ENCODE measurements at regions not wholly inside any gene's neighbourhood (a gene's known extent, or its start where the extent isn't known, plus 50 kb on each side); places are given as distances from the start of the nearest gene placed in this dataset.

DNA sequence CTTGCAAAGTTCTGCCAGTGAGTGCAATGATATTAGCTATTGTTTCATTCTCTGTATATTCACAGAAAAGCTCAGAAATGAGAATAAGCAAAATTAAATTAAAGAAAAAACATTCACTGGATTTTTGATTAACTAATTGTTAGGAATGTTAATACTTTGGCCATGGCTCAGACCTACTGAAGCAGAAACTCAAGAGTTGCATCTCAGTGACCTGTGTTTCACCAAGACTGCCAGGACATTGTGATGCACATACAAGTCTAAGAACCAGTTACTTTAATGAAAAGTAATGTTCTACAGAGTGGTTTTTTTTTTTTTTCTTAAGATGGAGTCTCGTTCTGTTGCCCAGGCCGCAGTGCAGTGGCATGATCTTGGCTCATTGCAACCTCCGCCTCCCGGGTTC lies 464.9 kb upstream of the NMUR2 start:
- Histone ChIP-seq H3K4me1 (ENCODE audit: control insufficient read depth, insufficient read depth, low read length) (no peaks in the 10 kb centered on the region), H3K9me3 (ENCODE audit: control insufficient read depth, low read length) (no peaks in the 10 kb centered on the region), H3K27ac (ENCODE audit: low read length) (no peak overlapping the region), H3K27me3 (ENCODE audit: control insufficient read depth, insufficient read depth) (no peaks in the 10 kb centered on the region), H3K4me3 (ENCODE audit: low read length) (no peak overlapping the region)
- 87% methylated on average over 4 of the region's 4 CpGs for WGBS
- ATAC-seq (no peak), DNase-seq (no peak)
- intact Hi-C loops (cut with DNase I) = no loop called here

DNA sequence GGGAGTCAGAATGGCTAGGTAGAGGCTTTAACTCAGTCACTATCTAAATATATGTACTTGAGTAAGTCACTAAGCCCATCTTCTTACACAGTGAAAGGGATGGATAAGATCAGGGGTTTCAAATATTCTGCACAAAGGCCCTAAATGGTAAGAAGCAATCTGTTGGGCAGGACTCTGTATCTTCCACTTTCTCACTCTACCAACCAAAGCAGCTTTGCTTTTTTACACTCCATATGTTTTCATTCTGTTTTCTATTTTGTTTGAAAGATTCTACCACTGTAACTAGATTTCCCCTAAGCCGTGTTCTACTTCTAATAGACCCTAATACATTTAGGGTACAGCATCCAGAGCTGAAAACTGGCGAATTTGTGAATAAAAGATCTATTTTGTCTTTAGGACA lies 477.5 kb upstream of the NMUR2 start:
- Histone ChIP-seq H3K27ac (ENCODE audit: low read length) (no peak overlapping the region), H3K27me3 (ENCODE audit: control insufficient read depth, insufficient read depth) (no peaks in the 10 kb centered on the region), H3K4me1 (ENCODE audit: control insufficient read depth, insufficient read depth, low read length) (no peaks in the 10 kb centered on the region), H3K4me3 (ENCODE audit: low read length) (no peak overlapping the region), H3K9me3 (ENCODE audit: control insufficient read depth, low read length) (no peaks in the 10 kb centered on the region)
- intact Hi-C loops (cut with DNase I) = no loop called here
- 53% methylated on average over 2 of the region's 2 CpGs for WGBS
- DNase-seq (no peak), ATAC-seq (no peak)

DNA sequence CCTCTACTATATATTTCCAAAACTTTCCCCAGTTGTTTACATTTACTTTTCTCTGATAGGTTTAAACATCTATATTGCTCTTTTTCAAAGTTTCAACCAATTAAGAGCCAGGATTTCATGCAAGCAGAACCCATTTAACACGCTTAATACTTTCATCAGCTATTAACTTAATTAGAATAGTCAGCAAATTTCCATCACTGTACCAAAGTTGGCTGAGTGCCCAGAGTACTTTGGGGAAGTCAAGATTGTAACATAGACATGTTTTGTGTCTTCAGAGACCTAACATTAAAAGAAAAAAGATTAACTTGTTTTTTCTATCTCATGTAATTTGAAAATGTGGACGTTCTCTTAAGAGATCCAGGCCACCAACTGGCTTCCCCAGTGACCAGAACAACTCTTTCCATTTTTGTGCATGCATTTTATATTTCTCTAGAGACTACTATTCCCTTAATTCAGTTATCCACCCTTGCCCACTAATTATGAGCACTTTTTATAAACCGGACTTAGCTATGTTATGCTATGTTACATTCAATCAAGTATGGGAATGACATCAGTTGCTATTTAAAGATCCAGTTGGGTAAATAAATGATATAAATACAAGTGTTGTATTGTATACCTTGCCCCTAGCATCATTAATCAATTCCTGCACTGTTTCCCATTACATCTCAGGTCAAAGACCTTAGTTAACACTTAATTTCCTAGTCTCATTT lies 478.1 kb upstream of the NMUR2 start:
- WGBS = 36% methylated on average over 3 of the region's 3 CpGs
- intact Hi-C loops (cut with DNase I) = no loop called here
- no peak for DNase-seq
- ATAC-seq = no peak
- H3K27ac ChIP-seq (ENCODE audit: low read length) = no peak overlapping the region
- no peaks in the 10 kb centered on the region for H3K4me1 ChIP-seq (ENCODE audit: control insufficient read depth, insufficient read depth, low read length)
- no peak overlapping the region for H3K4me3 ChIP-seq (ENCODE audit: low read length)
- no peaks in the 10 kb centered on the region for H3K9me3 ChIP-seq (ENCODE audit: control insufficient read depth, low read length)
- H3K27me3 ChIP-seq (ENCODE audit: control insufficient read depth, insufficient read depth) = no peaks in the 10 kb centered on the region

DNA sequence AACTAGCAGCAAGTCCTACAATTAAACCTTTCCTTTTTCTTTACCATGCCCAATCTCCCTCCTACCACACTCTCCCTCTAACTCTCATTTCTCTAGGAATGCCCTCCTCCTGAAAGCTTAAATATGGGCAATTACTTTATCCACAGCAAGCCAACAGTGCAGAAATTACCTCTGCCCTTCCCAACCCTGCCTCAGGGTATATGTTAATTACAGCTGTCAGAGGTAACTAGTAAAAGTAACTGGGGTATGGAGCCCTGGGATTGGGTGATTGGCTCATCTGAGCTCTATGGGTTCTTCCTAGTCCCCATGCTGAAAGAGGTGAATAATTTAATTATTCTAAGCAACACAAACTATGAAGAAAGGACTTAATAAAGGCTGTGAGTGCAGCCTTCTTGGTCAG lies 478.9 kb upstream of the NMUR2 start:
- no peaks in the 10 kb centered on the region for H3K4me1 ChIP-seq (ENCODE audit: control insufficient read depth, insufficient read depth, low read length)
- intact Hi-C loops (cut with DNase I) = no loop called here
- H3K27ac ChIP-seq (ENCODE audit: low read length) = no peak overlapping the region
- H3K27me3 ChIP-seq (ENCODE audit: control insufficient read depth, insufficient read depth) = no peaks in the 10 kb centered on the region
- no peak for ATAC-seq
- H3K4me3 ChIP-seq (ENCODE audit: low read length) = no peak overlapping the region
- H3K9me3 ChIP-seq (ENCODE audit: control insufficient read depth, low read length) = no peaks in the 10 kb centered on the region
- no peak for DNase-seq

DNA sequence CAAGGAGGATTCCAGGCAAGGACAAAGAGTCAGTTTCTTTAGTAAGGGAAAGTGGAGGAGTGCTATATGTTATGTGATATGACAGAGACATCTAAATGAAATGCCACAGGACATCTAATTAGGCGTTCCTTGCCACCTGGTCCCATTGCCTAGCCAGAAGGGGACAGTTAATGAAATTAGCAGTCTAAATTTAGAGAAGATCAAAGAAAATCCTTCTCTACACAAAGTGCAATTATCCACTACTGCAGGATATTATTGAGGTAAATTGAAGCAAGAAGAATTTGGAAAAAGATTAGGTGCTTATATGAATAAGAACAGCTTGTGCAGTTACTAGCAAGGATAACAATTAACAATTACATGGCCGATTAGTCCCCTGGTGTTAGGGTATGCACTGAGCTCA lies 495.3 kb upstream of the NMUR2 start:
- Histone ChIP-seq H3K4me3 (ENCODE audit: low read length) (no peak overlapping the region), H3K27ac (ENCODE audit: low read length) (no peak overlapping the region), H3K27me3 (ENCODE audit: control insufficient read depth, insufficient read depth) (no peaks in the 10 kb centered on the region), H3K9me3 (ENCODE audit: control insufficient read depth, low read length) (no peaks in the 10 kb centered on the region), H3K4me1 (ENCODE audit: control insufficient read depth, insufficient read depth, low read length) (no peaks in the 10 kb centered on the region)
- WGBS = 64% methylated on average over 2 of the region's 2 CpGs
- ATAC-seq (no peak), DNase-seq (no peak)
- intact Hi-C loops (cut with DNase I) = no loop called here

DNA sequence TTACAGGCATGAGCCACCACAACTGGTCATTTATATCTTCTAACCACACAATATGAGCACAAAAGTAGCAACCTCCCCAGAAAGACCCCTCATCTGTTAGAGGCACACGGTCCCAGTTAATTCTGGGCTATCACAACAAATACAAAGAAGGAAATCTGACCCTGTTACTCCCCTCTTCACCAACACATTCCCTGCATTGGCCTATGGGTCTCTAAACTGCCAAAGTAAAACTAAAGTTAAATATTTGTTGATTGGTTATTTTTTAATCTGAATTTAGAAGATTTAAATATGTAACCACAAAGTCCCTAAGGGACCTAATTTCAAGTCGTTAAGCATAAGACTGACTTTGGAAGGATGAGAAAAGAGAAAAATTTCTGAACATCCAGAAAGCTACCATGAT lies 496.7 kb upstream of the NMUR2 start:
- Histone ChIP-seq H3K4me3 (ENCODE audit: low read length) (no peak overlapping the region), H3K27ac (ENCODE audit: low read length) (no peak overlapping the region), H3K27me3 (ENCODE audit: control insufficient read depth, insufficient read depth) (no peaks in the 10 kb centered on the region), H3K9me3 (ENCODE audit: control insufficient read depth, low read length) (no peaks in the 10 kb centered on the region), H3K4me1 (ENCODE audit: control insufficient read depth, insufficient read depth, low read length) (no peaks in the 10 kb centered on the region)
- DNase-seq = no peak
- 65% methylated on average over 2 of the region's 2 CpGs for WGBS
- intact Hi-C loops (cut with DNase I) = no loop called here
- ATAC-seq = no peak

DNA sequence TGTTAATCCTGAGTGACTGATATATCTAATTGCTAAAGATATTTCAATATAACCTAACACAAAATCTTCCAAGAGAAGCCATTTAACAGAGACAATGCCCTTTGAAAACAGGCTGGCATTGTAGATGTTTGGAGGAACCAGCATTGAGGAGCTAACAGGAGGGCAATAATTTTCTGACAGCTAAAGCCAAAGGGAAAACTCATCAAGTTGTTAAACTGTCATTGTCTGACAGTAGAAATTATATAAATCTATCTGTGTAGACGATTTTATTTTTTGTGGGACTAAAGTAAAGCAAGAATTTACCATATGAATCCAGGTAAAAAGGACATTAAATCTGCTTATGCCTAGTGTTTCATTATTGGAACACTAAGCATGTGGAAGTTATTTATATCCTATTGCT lies 500.2 kb upstream of the NMUR2 start:
- Histone ChIP-seq H3K4me1 (ENCODE audit: control insufficient read depth, insufficient read depth, low read length) (no peaks in the 10 kb centered on the region), H3K27ac (ENCODE audit: low read length) (no peak overlapping the region), H3K27me3 (ENCODE audit: control insufficient read depth, insufficient read depth) (no peaks in the 10 kb centered on the region), H3K9me3 (ENCODE audit: control insufficient read depth, low read length) (no peaks in the 10 kb centered on the region), H3K4me3 (ENCODE audit: low read length) (no peak overlapping the region)
- no peak for DNase-seq
- 48% methylated on average over 1 of the region's 1 CpG for WGBS
- no peak for ATAC-seq
- intact Hi-C loops (cut with DNase I) = no loop called here

DNA sequence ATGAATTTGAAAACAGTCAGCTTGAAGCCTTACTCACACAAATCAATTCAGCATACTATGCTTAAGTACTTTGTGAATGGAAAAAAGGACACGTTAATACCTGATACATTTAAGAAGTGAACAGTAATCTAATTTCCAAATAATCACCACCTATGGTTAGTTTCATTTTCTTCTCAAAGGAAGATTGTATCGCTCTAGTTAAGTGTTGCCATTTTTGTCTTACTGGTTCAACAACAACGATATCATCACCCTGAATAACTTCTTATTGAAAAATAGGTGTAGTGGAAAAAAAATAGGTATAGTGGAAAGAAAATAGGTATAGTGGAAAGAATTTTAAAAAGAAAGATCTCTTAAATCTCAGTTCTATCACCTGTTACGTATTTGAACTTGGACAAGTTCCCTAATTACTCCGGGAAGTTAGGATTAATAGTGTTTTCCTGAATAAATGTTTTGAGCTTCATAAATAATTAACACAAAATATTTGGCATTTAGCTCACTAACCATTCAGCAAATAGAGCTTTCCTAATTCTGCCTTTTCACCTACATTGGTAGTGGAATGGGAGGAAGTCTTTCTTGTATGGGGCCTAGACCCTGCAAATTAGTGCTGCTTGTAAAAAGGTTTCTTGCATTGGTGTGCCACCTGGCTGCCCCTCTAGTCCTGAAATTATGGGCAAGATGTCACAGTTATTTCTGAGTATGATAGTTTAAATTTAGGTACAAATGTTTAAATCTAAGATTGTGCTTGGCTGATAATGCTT lies 502.6 kb upstream of the NMUR2 start:
- no peaks in the 10 kb centered on the region for H3K27me3 ChIP-seq (ENCODE audit: control insufficient read depth, insufficient read depth)
- H3K9me3 ChIP-seq (ENCODE audit: control insufficient read depth, low read length) = no peaks in the 10 kb centered on the region
- H3K4me1 ChIP-seq (ENCODE audit: control insufficient read depth, insufficient read depth, low read length) = no peaks in the 10 kb centered on the region
- no peak overlapping the region for H3K27ac ChIP-seq (ENCODE audit: low read length)
- ATAC-seq = no peak
- no peak overlapping the region for H3K4me3 ChIP-seq (ENCODE audit: low read length)
- WGBS = 78% methylated on average over 5 of the region's 5 CpGs
- no peak for DNase-seq
- intact Hi-C loops (cut with DNase I) = no loop called here

DNA sequence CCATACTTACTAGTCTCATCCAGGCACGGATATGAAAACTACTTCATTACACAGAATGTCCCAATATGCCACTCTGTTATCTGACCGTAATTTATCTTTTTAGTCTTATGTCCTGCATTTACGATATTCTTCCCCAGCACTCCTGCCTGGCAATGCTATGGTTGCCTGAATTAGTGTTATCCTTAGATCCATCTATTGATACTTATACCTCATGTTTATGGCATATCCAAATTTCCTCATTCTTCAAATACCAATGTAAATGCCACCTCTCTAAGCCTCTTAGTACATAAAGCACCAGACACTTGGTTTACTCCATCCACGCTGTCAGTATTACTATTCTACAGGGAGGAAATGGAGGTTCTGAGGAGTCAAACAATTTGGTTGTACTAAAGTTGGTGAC lies 507.8 kb upstream of the NMUR2 start:
- ATAC-seq (no peak), DNase-seq (no peak)
- H3K27me3 ChIP-seq (ENCODE audit: control insufficient read depth, insufficient read depth) = no peaks in the 10 kb centered on the region
- no peak overlapping the region for H3K4me3 ChIP-seq (ENCODE audit: low read length)
- no peaks in the 10 kb centered on the region for H3K9me3 ChIP-seq (ENCODE audit: control insufficient read depth, low read length)
- intact Hi-C loops (cut with DNase I) = no loop called here
- WGBS = 64% methylated on average over 4 of the region's 4 CpGs
- no peak overlapping the region for H3K27ac ChIP-seq (ENCODE audit: low read length)
- H3K4me1 ChIP-seq (ENCODE audit: control insufficient read depth, insufficient read depth, low read length) = no peaks in the 10 kb centered on the region

DNA sequence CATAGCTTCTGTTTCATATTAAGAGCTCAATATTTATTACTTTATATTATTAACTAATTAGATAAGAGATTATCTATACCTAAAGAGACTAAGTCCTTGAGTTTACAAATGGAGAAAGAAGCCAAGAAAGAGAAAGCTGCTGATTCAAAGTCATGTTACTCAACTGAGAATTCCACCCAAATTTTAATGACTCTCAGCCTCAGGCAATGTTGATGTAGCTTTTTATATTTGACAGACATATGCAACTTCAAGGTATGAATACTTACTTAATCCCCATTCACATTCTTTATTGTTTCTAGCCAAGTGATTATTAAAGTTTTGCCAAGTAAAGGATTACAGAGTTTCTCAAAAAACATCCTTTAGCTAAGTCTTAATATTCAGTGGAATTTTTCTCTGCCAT lies 527.5 kb upstream of the NMUR2 start:
- Histone ChIP-seq H3K4me1 (ENCODE audit: control insufficient read depth, insufficient read depth, low read length) (no peaks in the 10 kb centered on the region), H3K9me3 (ENCODE audit: control insufficient read depth, low read length) (no peaks in the 10 kb centered on the region), H3K27me3 (ENCODE audit: control insufficient read depth, insufficient read depth) (no peaks in the 10 kb centered on the region), H3K4me3 (ENCODE audit: low read length) (no peak overlapping the region), H3K27ac (ENCODE audit: low read length) (no peak overlapping the region)
- DNase-seq (no peak), ATAC-seq (no peak)
- intact Hi-C loops (cut with DNase I) = no loop called here

DNA sequence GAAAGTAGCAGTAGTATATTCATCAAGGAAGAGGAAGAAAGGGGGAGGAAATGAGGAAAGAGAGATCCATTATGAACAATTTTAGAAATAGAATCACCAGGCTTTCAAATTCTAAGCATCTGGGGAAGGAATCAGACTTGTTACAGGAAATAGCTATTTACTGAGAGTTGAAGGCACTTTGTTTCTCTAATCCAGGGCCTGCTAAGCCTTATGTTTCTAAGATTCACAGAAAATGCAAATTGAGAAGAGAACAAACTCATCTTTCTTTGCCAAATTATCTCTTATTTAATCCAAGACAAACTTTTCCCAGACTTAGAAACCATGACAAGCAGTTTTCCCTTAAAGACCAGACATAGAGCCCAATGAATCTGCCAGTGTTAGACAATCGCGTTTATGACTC lies 528.0 kb upstream of the NMUR2 start:
- WGBS = 67% methylated on average over 2 of the region's 2 CpGs
- no peaks in the 10 kb centered on the region for H3K4me1 ChIP-seq (ENCODE audit: control insufficient read depth, insufficient read depth, low read length)
- no peaks in the 10 kb centered on the region for H3K27me3 ChIP-seq (ENCODE audit: control insufficient read depth, insufficient read depth)
- H3K4me3 ChIP-seq (ENCODE audit: low read length) = no peak overlapping the region
- no peak overlapping the region for H3K27ac ChIP-seq (ENCODE audit: low read length)
- no peak for ATAC-seq
- intact Hi-C loops (cut with DNase I) = no loop called here
- no peak for DNase-seq
- H3K9me3 ChIP-seq (ENCODE audit: control insufficient read depth, low read length) = no peaks in the 10 kb centered on the region

DNA sequence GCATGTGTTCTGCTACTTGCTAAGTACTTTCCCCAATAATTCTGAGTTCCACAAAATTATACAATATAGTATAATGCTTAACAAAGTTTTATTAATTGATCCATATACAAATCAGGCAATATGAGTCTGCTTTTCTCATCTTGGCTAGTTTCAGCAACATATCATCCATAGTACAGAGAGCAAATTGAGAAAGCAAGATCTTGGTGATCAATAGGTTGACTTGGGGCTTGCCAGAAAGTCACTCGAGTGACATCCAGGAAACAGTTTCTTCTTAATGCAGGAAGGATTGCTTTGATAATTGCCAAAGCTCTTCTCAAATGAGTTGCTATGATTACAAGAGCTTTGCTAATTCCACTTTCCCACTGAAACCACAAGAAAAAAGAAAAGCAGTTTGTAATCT lies 533.6 kb upstream of the NMUR2 start:
- ATAC-seq (no peak), DNase-seq (no peak)
- no peaks in the 10 kb centered on the region for H3K4me1 ChIP-seq (ENCODE audit: control insufficient read depth, insufficient read depth, low read length)
- intact Hi-C loops (cut with DNase I) = no loop called here
- H3K27ac ChIP-seq (ENCODE audit: low read length) = no peak overlapping the region
- no peaks in the 10 kb centered on the region for H3K27me3 ChIP-seq (ENCODE audit: control insufficient read depth, insufficient read depth)
- no peak overlapping the region for H3K4me3 ChIP-seq (ENCODE audit: low read length)
- WGBS = 79% methylated on average over 1 of the region's 1 CpG
- no peaks in the 10 kb centered on the region for H3K9me3 ChIP-seq (ENCODE audit: control insufficient read depth, low read length)

All from right cardiac atrium (tissue), 5 donors.